ENCODE measurements at regions not wholly inside any gene's neighbourhood (a gene's known extent, or its start where the extent isn't known, plus 50 kb on each side); places are given as distances from the start of the nearest gene placed in this dataset.

DNA sequence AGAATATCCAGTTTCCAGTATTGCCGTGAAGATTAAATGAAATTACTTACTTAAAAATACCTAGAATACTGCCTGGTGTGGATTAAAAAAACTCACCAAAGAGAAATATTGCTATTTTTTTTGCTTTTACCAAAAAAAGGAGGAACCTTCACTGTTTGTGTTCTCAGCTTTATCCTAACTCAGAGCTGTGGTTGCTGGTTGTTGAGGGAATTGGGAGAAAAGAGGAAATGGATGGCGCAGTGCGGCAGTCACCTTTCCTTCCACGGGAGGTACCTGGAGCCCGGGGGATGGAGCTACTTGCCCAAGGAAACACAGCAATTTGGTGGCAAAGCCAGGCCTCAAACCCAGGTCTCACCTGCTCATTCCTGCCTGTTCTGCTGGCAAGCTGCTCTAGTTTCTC lies 270.3 kb downstream of the RPLP1 start:
- TF ChIP-seq, protein P1, sequence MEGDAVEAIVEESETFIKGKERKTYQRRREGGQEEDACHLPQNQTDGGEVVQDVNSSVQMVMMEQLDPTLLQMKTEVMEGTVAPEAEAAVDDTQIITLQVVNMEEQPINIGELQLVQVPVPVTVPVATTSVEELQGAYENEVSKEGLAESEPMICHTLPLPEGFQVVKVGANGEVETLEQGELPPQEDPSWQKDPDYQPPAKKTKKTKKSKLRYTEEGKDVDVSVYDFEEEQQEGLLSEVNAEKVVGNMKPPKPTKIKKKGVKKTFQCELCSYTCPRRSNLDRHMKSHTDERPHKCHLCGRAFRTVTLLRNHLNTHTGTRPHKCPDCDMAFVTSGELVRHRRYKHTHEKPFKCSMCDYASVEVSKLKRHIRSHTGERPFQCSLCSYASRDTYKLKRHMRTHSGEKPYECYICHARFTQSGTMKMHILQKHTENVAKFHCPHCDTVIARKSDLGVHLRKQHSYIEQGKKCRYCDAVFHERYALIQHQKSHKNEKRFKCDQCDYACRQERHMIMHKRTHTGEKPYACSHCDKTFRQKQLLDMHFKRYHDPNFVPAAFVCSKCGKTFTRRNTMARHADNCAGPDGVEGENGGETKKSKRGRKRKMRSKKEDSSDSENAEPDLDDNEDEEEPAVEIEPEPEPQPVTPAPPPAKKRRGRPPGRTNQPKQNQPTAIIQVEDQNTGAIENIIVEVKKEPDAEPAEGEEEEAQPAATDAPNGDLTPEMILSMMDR (IDR thresholded peaks at IDR 0.05), result no peak
- TF ChIP-seq TEAD4 (CRISPR knock-in tag; IDR thresholded peaks at IDR 0.05), result no peak

Data from WTC11 (cell line).